Mesenchymal stem cell (in vitro differentiated cells and primary cell): ENCODE measurements at regions not wholly inside any gene's neighbourhood (a gene's known extent, or its start where the extent isn't known, plus 50 kb on each side); places are given as distances from the start of the nearest gene placed in this dataset.

ENCODE experiments used
- DNase-seq: peaks from one replicate; pipeline ENCODE4 v3.0.0-alpha.2; 2013
- H2AFZ ChIP-seq: one replicate; pipeline ENCODE4 v1.6.1; 2013; ENCODE audit warnings: low read depth, mild to moderate bottlenecking, control low read depth, inconsistent platforms, low read length, moderate library complexity
- H2AK5ac ChIP-seq: 2 replicates; pipeline ENCODE4 v1.6.1; 2013; ENCODE audit warnings: low read length, moderate library complexity, mild to moderate bottlenecking, inconsistent platforms; ENCODE audit not compliant: severe bottlenecking
- H2BK120ac ChIP-seq: one replicate; pipeline ENCODE4 v1.6.1; 2013; ENCODE audit warnings: low read depth, mild to moderate bottlenecking, inconsistent platforms, low read length, moderate library complexity
- H2BK12ac ChIP-seq, 2 experiments: one replicate each; pipeline ENCODE4 v1.6.1; 2013; ENCODE audit warnings: inconsistent platforms in 2 of 2, low read length in 2 of 2, mild to moderate bottlenecking in 2 of 2, moderate library complexity in 2 of 2, control low read depth in 1 of 2
- H2BK15ac ChIP-seq: one replicate; pipeline ENCODE4 v1.6.1; 2013; ENCODE audit warnings: mild to moderate bottlenecking, low read depth, inconsistent platforms; ENCODE audit not compliant: poor library complexity, severe bottlenecking
- H2BK5ac ChIP-seq: 2 replicates; pipeline ENCODE4 v1.6.1; 2013; ENCODE audit warnings: low read depth, mild to moderate bottlenecking, low read length, control low read depth, inconsistent platforms; ENCODE audit not compliant: poor library complexity, severe bottlenecking
- H3K14ac ChIP-seq, 2 experiments: one replicate each; pipeline ENCODE4 v1.6.1; 2013; ENCODE audit warnings: inconsistent platforms in 2 of 2, low read length in 2 of 2, control low read depth in 1 of 2, mild to moderate bottlenecking in 1 of 2, moderate library complexity in 1 of 2
- H3K18ac ChIP-seq, 2 experiments: one replicate each; pipeline ENCODE4 v1.6.1; 2013; ENCODE audit warnings: inconsistent platforms in 2 of 2, low read length in 2 of 2, control low read depth in 1 of 2, low read depth in 1 of 2, mild to moderate bottlenecking in 1 of 2
- H3K23ac ChIP-seq, 2 experiments: one replicate each; pipeline ENCODE4 v1.6.1; 2013; ENCODE audit warnings: inconsistent platforms in 2 of 2, low read length in 2 of 2, mild to moderate bottlenecking in 2 of 2, moderate library complexity in 2 of 2, control low read depth in 1 of 2
- H3K27ac ChIP-seq: 2 replicates; pipeline ENCODE4 v1.5.1; 2013; ENCODE audit warnings: mild to moderate bottlenecking, moderate library complexity, low read length, control low read depth, inconsistent platforms; ENCODE audit not compliant: poor library complexity, severe bottlenecking
- H3K27me3 ChIP-seq, 2 experiments: 2 replicates each; pipeline versions ENCODE4 v1.6.1 to v1.7.0; 2013; ENCODE audit warnings: low read length in 2 of 2, mild to moderate bottlenecking in 2 of 2, moderate library complexity in 2 of 2, control low read depth in 1 of 2, inconsistent platforms in 1 of 2; ENCODE audit not compliant: control insufficient read depth in 1 of 2, insufficient read depth in 1 of 2
- H3K36me3 ChIP-seq, 2 experiments: 2 replicates each; pipeline versions ENCODE4 v1.6.1 to v1.7.0; 2013; ENCODE audit warnings: low read length in 2 of 2, control low read depth in 1 of 2, inconsistent platforms in 1 of 2, low read depth in 1 of 2, mild to moderate bottlenecking in 1 of 2; ENCODE audit not compliant: insufficient read depth in 2 of 2, control insufficient read depth in 1 of 2
- H3K4ac ChIP-seq, 2 experiments: one replicate each; pipeline ENCODE4 v1.6.1; 2013; ENCODE audit warnings: inconsistent platforms in 2 of 2, low read length in 2 of 2, mild to moderate bottlenecking in 2 of 2, moderate library complexity in 2 of 2, control low read depth in 1 of 2, low read depth in 1 of 2
- H3K4me1 ChIP-seq: 2 replicates; pipeline ENCODE4 v1.6.1; 2013; ENCODE audit warnings: low read depth, low read length, control low read depth; ENCODE audit not compliant: control insufficient read depth, insufficient read depth
- H3K4me2 ChIP-seq: 2 replicates; pipeline ENCODE4 v1.6.1; 2013; ENCODE audit warnings: low read length, mild to moderate bottlenecking, inconsistent platforms; ENCODE audit not compliant: poor library complexity, severe bottlenecking
- H3K4me3 ChIP-seq, 2 experiments: 2 replicates each; pipeline versions ENCODE4 v1.5.1 to v1.7.0; 2013; ENCODE audit warnings: low read length in 2 of 2, mild to moderate bottlenecking in 2 of 2, control low read depth in 1 of 2, low read depth in 1 of 2; ENCODE audit not compliant: insufficient read depth in 1 of 2
- H3K79me1 ChIP-seq: replicated peaks from 2 replicates; pipeline ENCODE4 v1.6.1; 2013; ENCODE audit warnings: mild to moderate bottlenecking, control low read depth, low read length, inconsistent platforms; ENCODE audit not compliant: poor library complexity, severe bottlenecking
- H3K9ac ChIP-seq: 2 replicates; pipeline ENCODE4 v1.7.0; 2013; ENCODE audit warnings: mild to moderate bottlenecking, low read length, moderate library complexity
- H3K9me3 ChIP-seq: 2 replicates; pipeline ENCODE4 v1.7.0; 2013; ENCODE audit warnings: mild to moderate bottlenecking, low read length; ENCODE audit not compliant: control insufficient read depth
- H4K8ac ChIP-seq: one replicate; pipeline ENCODE4 v1.6.1; 2013; ENCODE audit warnings: inconsistent platforms, mild to moderate bottlenecking, low read length, moderate library complexity
- H4K91ac ChIP-seq: one replicate; pipeline ENCODE4 v1.6.1; 2013; ENCODE audit warnings: mild to moderate bottlenecking, low read length, inconsistent platforms
- WGBS: methylation state at CpG from one replicate; pipeline ENCODE4 v1.1.7; 2013; ENCODE audit warnings: mixed read lengths; 5-methylcytosine and 5-hydroxymethylcytosine counted together

DNA sequence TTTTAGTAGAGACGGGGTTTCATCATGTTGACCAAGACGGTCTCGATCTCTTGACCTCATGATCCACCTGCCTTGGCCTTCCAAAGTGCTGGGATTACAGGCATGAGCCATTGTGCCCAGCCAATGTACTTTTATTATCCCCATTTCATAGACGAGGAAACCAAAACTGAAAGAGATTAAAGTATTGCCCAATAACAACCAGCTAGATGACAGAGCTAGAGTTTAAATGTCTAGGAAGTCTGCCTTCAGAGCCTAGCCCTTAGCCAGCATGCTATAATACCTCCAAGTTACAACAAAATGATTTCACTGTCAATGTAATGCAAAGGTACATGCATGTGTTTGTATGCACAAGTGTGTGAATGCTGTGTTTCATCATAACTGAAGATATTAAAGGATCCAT, 389.4 kb upstream of the RBMS3 start:
- H3K14ac ChIP-seq, result no peak overlapping the region
- H2BK15ac ChIP-seq, result no peak overlapping the region
- no peak overlapping the region for H2AK5ac ChIP-seq
- H3K23ac ChIP-seq, result no peak overlapping the region
- no peak overlapping the region for H2AFZ ChIP-seq
- no peak overlapping the region for H3K4me2 ChIP-seq
- no peaks in the 10 kb centered on the region for H3K27me3 ChIP-seq
- H3K27ac ChIP-seq, result no peak overlapping the region
- H3K9me3 ChIP-seq, result no peaks in the 10 kb centered on the region
- no peak overlapping the region for H3K9ac ChIP-seq
- no peak overlapping the region for H3K4me3 ChIP-seq
- H3K18ac ChIP-seq, result no peak overlapping the region
- H3K36me3 ChIP-seq, result no peaks in the 10 kb centered on the region
- WGBS, result 94% methylated on average over 4 of the region's 4 CpGs
- no peak overlapping the region for H4K8ac ChIP-seq
- H3K79me1 ChIP-seq, result no peaks in the 10 kb centered on the region
- no peaks in the 10 kb centered on the region for H3K4me1 ChIP-seq
- H2BK12ac ChIP-seq, result no peak overlapping the region
- H4K91ac ChIP-seq, result no peak overlapping the region
- H2BK5ac ChIP-seq, result no peak overlapping the region
- H3K4ac ChIP-seq, result no peak overlapping the region
- DNase-seq, result no peak
- no peak overlapping the region for H2BK120ac ChIP-seq

DNA sequence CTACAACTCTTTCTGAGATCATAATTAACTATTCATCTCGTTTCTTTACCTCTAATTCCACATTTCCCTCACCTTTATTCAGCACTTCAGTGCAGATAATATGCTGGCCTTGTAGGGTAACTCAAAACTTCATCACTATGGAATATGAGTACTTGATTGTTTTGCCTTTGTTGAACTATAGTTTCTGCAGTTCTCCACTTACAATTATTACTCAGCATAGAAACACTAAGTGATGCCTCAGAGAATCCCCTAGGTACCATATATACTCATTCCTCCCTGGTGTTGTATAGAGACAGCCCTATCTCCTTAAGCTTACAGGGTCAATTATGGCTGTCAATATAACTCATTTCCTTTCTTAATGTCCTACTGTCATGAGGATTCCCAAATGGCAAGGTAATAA, 380.6 kb upstream of the RBMS3 start:
- Histone ChIP-seq H2BK120ac (no peak overlapping the region), H3K4me1 (no peaks in the 10 kb centered on the region), H3K9me3 (no peaks in the 10 kb centered on the region), H3K4me3 (no peak overlapping the region), H2AFZ (no peak overlapping the region), H3K4me2 (no peak overlapping the region), H3K18ac (no peak overlapping the region), H4K8ac (no peak overlapping the region), H3K36me3 (no peaks in the 10 kb centered on the region), H2AK5ac (no peak overlapping the region), H3K4ac (no peak overlapping the region), H3K23ac (no peak overlapping the region), H3K79me1 (no peaks in the 10 kb centered on the region), H3K14ac (no peak overlapping the region), H2BK12ac (no peak overlapping the region), H3K9ac (no peak overlapping the region), H3K27me3 (no peaks in the 10 kb centered on the region), H4K91ac (no peak overlapping the region), H2BK15ac (no peak overlapping the region), H2BK5ac (no peak overlapping the region), H3K27ac (no peak overlapping the region)
- no peak for DNase-seq
- WGBS, result 14% methylated on average over 1 of the region's 1 CpG

- Histone ChIP-seq H2BK120ac (no peak overlapping the region), H4K8ac (no peak overlapping the region), H3K9ac (no peak overlapping the region), H3K4me3 (no peak overlapping the region), H2BK15ac (no peak overlapping the region), H3K79me1 (no peaks in the 10 kb centered on the region), H4K91ac (no peak overlapping the region), H3K4ac (no peak overlapping the region), H3K27ac (no peak overlapping the region), H3K23ac (no peak overlapping the region), H2AFZ (no peak overlapping the region), H3K4me2 (no peak overlapping the region), H3K14ac (no peak overlapping the region), H3K4me1 (no peaks in the 10 kb centered on the region), H3K9me3 (no peaks in the 10 kb centered on the region), H3K18ac (no peak overlapping the region), H2BK12ac (no peak overlapping the region), H3K27me3 (no peaks in the 10 kb centered on the region), H2AK5ac (no peak overlapping the region), H3K36me3 (no peaks in the 10 kb centered on the region), H2BK5ac (no peak overlapping the region)
- peak; percentile 35 for DNase-seq
Observed at GRCh38 chr3:28901018-28901417, 379.9 kb upstream of the RBMS3 start.

GRCh38 chr3:28903171-28903601, 377.7 kb upstream of the RBMS3 start:
- WGBS, result 98% methylated on average over 24 of the region's 30 CpGs
- no peak overlapping the region for H3K4me3 ChIP-seq
- H3K27ac ChIP-seq, result no peak overlapping the region
- H3K9me3 ChIP-seq, result no peaks in the 10 kb centered on the region
- H4K8ac ChIP-seq, result no peak overlapping the region
- no peak overlapping the region for H2AFZ ChIP-seq
- H3K27me3 ChIP-seq, result no peaks in the 10 kb centered on the region
- H2AK5ac ChIP-seq, result no peak overlapping the region
- H2BK120ac ChIP-seq, result no peak overlapping the region
- H3K4me2 ChIP-seq, result no peak overlapping the region
- no peak overlapping the region for H3K9ac ChIP-seq
- H4K91ac ChIP-seq, result peak overlapping the region; percentile 47
- H3K4me1 ChIP-seq, result no peaks in the 10 kb centered on the region
- H2BK12ac ChIP-seq, result peak overlapping the region in 1 of 2 experiments; percentile 31
- no peaks in the 10 kb centered on the region for H3K79me1 ChIP-seq
- DNase-seq, result no peak
- H3K14ac ChIP-seq, result no peak overlapping the region
- H3K18ac ChIP-seq, result peak overlapping the region in 1 of 2 experiments; percentile 1
- H3K36me3 ChIP-seq, result no peaks in the 10 kb centered on the region
- H3K23ac ChIP-seq, result no peak overlapping the region
- no peak overlapping the region for H3K4ac ChIP-seq
- no peak overlapping the region for H2BK15ac ChIP-seq
- no peak overlapping the region for H2BK5ac ChIP-seq
